NB4 (cell line): ENCODE measurements at regions not wholly inside any gene's neighbourhood (a gene's known extent, or its start where the extent isn't known, plus 50 kb on each side); places are given as distances from the start of the nearest gene placed in this dataset.

Experiments
- MYC ChIP-seq: IDR thresholded peaks from 2 replicates; pipeline ENCODE4 v1.6.1; 2011; ENCODE audit warnings: low read depth, low read length
- TF ChIP-seq, protein P1 (sequence below): IDR thresholded peaks from one replicate; pipeline ENCODE4 v1.5.1; 2012; ENCODE audit warnings: low read depth, low read length

DNA sequence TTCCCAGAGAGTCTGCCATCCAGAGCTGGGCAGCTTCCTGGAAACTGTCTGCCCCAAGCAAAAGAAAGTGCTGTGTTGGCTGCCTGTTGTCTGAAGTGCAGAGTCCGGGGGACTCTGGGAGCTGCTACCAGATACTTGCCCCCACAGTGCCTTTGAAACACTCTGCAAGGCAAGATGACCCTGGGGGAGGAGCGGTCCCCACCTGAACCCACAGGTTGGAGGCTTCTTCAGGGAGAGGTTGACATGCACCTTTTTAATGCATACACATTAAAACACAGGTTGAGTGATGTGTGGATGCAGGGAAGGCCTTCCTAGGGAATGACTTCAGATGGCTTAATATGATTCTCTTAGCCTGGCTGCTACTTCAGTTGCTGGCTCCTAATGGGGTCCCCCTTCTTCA, 479.5 kb downstream of the ZNF536 start:
- TF ChIP-seq, protein P1, sequence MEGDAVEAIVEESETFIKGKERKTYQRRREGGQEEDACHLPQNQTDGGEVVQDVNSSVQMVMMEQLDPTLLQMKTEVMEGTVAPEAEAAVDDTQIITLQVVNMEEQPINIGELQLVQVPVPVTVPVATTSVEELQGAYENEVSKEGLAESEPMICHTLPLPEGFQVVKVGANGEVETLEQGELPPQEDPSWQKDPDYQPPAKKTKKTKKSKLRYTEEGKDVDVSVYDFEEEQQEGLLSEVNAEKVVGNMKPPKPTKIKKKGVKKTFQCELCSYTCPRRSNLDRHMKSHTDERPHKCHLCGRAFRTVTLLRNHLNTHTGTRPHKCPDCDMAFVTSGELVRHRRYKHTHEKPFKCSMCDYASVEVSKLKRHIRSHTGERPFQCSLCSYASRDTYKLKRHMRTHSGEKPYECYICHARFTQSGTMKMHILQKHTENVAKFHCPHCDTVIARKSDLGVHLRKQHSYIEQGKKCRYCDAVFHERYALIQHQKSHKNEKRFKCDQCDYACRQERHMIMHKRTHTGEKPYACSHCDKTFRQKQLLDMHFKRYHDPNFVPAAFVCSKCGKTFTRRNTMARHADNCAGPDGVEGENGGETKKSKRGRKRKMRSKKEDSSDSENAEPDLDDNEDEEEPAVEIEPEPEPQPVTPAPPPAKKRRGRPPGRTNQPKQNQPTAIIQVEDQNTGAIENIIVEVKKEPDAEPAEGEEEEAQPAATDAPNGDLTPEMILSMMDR, result no peak
- TF ChIP-seq MYC, result no peak
